Renal cortex interstitium (tissue), 11 donors: ENCODE measurements at regions not wholly inside any gene's neighbourhood (a gene's known extent, or its start where the extent isn't known, plus 50 kb on each side); places are given as distances from the start of the nearest gene placed in this dataset.
"Not testable (repeated sequence)": the region's sequence is repeated elsewhere in the genome, so short reads cannot be mapped to it uniquely, and the experiment has no call there.

Source experiments
- DNase-seq, 11 donors: peaks; one replicate each; pipeline ENCODE4 v3.0.0-alpha.2; 2013; ENCODE audit warnings: low read depth in 9 of 11, low spot score in 4 of 11; ENCODE audit errors: extremely low read depth in 1 of 11

DNA sequence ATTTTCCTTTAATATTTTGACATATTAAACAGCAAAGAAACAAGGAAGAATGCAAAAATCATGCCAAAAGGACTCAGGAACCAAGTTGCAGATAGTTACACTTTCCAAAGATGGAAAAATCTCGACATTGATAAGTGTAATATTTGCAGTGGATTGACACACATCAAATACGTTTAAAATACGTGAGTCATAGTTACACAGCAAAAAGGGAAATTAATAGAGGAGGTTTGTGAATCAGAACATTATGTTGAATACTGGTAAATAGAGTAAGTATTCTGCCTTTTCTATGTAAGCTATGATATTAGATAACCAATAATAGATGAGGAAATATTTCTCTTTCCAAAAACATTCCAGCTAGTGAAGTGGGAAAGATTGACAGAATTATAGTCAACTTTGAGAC is 1761.3 kb upstream of the IGFBP7 start:
- DNase-seq, result no peak

DNA sequence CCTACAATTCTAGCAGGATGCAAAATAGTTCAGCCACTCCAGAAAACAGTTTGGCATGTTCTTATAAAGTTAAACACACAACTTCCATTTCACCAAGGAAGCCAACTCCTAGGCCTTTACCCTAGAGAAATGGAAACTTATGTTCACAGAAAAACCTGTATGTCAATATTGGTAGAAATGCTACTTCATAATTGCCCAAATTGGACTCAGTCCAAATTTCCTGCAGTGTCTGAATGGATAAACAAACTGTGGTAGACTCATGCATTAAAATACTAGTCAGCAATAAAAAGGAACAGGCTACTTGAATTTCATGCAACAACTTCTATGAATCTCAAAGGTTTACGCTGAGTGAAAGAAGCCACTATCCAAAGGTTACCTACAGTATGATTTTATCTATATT is 1738.8 kb upstream of the IGFBP7 start:
- no peak for DNase-seq

DNA sequence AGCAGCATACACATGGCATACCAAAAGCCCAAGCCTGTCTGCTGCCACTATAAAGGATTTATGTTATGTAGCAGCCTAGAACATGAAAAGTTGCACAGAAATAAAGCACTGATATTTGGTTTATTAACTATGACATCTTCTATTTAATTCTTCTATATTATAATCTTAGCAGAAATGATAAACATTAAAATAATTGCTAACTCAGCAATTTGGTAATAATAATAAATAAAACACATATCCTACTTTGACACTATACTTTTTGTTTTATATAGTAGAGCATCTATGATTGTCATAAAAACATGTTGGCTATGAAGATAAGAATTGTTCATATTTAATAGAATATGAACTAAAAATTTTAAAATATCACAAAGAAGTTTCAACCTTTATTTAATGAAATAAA is 1733.3 kb upstream of the IGFBP7 start:
- no peak for DNase-seq

DNA sequence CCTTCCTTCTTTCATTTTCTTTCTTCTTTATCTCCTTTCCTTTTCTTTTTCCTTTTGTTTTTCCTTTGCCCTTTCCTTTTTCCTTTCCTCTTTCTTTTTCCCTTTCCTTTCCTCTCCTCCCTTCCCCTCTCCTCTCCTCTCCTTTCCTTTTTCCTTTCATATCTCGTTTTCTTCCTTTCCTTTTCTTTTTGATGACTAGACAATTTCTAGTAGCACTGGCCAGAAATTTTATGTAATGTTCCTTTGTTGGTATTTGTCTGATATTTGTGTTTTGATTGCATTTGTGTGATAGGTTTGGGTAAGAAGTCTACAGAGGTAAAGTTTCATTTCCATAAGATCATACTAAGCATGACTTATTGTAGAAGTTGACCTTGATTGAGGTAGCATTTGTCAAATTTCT is 1722.9 kb upstream of the IGFBP7 start:
- DNase-seq, result no peak

DNA sequence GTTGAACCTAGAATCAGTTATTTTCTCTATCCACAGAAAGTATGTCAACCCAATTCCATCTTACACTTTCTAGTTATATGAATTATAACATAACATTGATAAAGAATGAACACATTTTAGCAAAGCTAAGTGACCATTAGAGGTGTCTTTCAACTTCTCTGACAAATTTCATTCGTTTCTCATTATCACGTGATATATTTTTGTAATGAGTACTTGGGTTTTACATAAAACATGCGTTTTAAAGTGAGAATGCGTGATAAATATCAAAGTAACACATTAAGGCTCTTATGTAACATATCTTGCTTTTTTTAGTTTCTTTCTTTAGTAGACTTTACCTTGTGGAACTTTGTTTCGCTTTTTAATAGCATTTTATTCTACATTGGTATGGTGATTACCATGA is 1715.1 kb upstream of the IGFBP7 start:
- no peak for DNase-seq

DNA sequence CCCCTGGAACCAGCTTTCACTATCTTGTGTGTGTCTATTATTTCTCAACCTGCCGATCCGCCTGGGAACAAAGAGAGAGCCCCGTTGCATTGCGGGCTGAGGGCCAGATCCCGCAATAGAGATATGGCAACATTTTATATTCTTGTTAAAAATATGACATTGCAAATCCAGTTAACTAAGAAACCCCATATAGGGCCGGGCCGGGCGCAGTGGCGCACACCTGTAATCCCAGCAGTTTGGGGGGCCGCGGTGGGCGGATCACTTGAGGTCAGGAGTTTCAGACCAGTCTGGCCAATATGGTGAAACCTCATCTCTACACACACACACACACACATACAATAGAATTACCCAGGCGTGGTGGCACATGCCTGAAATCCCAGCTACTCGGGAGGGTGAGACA is 1708.4 kb upstream of the IGFBP7 start:
- not testable (repeated sequence) for DNase-seq

DNA sequence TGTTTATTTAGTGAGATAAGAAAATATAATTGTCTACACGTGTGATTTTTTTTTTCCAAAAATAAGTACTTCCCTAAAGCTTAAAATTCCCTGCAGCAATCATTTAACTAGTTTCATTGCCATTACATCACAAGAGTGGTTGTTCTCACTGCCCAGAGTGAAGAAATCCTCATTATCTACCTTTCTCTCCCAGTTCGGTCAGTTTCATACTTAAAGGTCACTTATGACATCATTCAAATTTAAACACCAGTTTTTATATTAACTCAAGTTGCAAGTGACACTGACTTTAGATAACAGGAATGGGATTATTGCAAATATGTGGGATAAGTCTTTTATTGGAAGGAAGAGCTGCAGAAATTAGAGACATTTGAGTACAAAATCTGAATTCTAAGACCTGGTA is 1699.8 kb upstream of the IGFBP7 start:
- DNase-seq, result no peak

DNA sequence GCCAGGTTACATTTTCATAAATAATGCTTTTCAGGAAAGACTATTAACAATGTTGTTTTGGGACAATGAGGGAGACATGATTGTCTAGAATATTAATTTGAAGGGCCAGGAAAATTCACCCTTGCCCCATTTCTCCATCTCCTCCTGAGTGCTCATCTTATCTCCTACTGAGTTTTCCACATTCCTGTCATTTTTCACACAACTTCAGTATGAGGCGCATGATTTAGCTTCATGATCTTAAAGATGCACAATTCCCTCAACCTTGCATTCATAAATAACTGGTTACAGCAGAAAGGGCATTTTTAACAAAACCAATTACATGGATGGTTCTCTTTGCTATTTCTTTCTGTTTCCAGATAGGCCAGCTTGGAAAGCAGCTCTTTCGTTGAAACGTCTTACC is 1699.2 kb upstream of the IGFBP7 start:
- DNase-seq, result no peak

DNA sequence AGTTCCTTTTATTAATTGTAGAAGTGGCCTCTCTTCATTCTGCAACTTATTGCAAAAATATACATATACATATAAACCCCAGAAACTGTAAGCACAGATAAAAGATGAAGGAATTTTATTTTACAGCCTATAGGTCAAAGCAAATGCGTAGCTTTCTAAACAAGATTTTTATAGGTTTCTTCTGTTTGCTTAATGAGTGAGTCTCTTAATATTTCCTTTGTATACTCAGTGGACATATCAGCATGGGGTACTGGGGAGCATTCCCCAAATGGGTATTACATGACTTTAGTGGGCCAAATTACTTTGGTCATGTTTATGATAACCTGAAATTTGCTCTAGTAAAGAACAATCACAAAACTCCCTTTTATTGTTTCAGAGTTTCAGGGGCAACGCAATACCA is 1698.6 kb upstream of the IGFBP7 start:
- no peak for DNase-seq

DNA sequence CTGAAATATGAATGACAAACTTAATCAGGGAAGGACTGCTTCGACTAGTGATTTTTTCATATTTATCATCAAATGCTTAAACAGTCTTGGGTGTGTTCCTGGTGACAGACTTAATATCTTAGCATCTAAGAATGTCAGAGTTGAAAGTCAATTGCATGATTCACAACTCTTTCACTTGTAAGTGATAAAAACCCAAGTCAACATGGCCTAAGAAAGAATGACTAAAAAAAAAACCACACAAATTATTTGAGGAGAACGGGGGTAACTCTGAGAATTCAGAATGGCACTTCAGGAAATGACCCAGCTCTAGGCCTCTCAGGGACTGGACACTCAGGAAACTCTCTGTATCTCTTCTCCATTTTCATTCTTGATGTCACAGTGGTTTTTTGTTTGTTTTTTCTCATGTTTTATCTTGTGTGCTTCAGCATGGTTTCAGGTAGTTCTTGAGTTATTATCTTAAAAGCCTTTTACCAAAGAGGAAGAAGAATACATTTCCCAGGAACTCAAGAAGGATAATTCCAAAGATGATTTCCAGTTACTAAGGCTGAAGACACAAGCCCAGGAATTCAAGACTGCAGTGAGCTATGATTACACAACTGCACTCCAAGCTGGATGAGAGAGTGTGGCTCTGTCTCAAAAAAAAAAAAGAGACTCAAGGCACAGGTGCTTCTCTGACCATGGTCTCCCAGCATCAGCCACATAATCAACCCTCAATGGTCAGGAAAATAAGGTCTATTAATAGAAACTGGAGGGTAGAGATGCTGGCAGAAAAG is 1697.8 kb upstream of the IGFBP7 start:
- no peak for DNase-seq

DNA sequence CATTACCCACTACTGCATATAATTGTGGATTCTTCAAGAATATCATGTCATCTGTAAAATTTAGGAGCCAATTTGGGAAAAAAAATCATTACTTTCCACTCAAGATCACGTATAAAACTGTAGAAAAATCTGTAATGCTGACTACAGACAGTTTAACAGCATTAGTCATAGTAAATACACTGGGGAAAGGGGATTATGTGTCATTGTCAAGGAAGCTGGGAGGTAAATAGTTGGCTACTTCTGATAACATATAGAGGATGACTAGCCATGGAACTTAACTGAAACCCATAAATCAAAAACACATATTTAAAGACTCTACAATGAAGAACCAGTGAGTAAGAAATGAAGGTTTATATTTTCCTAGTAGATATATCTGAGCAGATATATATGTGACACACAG is 1666.4 kb upstream of the IGFBP7 start:
- DNase-seq, result no peak

DNA sequence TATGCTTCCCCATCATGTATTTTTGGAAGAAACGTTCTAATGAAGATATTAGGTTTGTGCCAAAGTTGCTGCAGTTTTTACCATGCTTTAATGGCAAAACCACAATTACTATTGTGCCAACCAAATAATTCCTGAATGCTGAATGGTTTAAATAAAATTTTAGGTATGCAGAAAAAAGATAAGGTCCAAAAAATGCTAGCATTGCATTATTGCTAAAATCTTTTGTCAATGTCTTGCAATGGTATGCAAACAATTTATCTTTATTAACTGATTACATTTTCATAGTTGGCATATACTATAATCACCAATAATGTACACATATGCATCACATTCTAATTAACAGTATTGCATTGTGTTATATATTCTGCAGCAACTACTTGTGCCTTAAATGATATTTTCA is 1657.4 kb upstream of the IGFBP7 start:
- no peak for DNase-seq

DNA sequence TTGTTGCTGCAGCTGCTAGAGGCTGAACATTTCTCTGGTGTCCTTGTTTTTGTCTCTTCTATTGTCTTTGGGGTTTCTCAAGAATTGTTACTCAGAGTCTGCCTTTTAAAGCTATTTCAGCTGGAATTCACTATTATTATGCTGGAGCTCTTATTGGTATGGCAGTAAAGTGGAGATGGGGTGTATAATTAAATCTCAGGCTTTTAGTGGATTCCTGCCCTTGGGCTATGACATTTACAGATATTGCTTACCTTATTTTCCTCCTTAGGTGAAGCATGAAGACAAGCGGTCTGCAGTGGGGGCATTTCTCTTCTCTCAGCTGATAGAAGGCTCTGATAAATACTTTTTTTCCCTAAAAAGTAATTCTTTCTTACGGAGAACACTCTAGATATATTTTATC is 1656.6 kb upstream of the IGFBP7 start:
- no peak for DNase-seq

DNA sequence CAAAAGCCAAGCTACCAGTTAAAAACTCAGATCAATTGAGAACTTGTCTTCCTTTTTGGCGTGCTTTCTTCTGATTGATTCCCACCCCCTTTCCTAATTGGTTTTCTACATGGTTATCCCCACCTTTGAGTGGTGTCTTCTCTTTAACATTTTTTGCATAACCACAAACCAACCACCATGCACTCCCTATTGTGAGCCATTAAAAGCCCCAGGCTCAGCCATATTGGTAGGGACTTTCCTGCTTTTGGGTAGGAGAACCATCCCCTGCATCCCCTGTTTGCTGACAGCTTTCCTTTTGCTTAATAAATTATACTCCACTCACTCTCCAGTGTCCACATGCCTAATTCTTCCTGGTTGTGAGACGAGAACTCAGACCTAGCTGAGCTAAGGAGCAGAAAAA is 1651.4 kb upstream of the IGFBP7 start:
- no peak for DNase-seq

DNA sequence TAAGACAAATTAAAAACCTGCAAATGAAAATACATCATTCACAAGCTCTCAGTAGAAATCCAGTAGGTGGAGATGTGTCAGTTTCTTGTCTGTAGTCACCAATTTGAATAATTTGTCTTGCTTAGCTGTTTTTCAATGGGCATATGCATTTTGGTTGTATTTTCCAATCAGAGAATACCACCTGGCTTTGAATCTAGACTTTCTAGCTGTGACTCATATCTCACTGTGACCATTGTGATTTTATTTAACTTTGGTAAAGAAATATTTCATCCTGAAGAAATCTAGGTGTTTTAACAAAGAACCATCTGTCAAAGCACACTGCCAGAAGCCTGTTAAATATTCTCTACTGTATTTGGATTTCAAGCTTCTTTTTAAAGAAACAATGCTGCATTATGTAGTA is 1650.6 kb upstream of the IGFBP7 start:
- no peak for DNase-seq

DNA sequence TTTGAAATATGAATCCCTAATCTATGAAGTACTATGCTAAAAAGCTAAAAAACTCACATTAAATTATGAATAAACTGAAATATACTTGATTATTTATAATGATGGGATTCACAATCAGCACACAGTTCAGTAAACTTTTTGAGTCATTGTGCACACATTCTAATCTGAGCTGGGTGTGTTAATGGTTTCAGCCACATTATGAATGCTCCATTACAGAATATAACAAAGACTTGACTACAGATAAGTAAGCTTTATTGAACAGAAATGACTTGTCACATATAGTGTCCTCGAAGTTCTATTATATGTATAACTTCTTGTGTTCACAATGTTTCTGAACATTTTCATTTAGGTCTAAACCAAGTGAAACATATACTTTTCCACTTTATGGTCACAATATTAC is 1649.9 kb upstream of the IGFBP7 start:
- DNase-seq, result no peak

DNA sequence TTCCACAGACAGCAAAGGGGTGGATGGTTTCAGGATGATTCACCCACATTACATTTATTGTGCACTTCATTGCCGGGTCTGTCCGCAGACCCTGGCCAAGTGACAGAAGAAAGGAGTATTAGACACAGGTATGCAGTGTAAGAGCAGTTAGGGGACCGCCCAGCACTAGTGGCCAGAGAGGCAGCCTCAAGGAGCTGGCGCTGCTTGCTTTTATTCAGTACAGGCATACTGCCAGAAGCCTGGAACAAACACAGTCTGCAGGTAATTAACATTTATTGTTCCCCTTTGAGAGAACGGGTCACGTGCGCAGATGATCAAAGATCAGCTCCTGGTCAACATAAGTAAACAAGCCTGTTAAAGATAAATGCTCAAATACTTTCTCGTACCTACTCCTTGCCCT is 1639.0 kb upstream of the IGFBP7 start:
- DNase-seq, result no peak

DNA sequence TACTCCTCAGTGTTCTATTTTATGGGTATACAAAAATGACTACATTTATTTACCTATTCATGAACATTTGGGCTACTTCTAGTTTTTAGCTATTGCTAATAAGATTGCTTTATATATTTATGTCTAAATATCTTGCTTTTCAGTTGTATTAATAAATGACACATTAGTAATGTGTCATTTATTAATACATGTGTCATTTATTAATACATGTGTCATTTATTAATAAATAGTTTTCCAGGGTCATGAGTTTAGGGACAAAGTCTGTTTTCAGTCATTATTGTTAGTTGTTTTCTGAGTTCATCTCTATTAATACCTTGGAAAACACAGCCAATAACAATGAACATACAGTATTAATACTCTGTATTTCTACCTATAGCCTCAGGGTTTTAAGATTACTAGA is 1630.7 kb upstream of the IGFBP7 start:
- no peak for DNase-seq

DNA sequence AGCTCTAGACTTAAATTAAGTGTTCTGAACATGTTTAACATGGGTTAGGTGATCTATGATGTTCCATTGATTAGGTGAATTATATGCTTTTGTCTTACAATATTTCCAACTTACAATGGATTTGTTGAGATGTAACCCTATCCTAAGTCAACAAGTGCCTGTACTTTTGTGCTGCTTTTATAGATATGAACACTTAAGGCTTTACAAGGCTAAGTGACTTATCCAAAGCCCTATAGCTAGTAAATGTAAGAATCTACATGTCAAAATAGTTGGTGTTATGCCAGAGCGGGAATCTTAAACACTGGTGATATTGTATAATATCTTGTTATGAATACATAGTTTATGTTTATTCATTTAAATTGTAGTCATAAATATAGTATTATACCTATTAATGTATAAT is 1629.1 kb upstream of the IGFBP7 start:
- DNase-seq, result no peak

DNA sequence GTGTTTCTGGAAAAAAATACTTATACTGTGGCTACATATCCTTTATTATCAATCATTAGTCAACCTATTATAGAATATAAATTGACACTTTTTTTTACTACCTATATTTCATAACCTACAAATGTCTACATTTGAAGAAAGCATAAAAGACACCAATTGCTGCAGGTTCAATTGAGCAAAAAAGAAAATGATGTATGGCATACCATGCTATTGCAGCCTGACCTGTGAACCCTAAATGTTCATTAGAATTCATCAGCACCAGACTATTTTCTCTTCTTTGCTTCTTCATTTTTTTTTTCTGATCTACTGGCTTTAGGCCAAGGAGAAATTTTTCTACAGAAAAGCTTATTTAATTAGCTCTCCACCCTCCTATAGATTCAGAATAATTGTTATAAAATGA is 1628.2 kb upstream of the IGFBP7 start:
- DNase-seq, result no peak

DNA sequence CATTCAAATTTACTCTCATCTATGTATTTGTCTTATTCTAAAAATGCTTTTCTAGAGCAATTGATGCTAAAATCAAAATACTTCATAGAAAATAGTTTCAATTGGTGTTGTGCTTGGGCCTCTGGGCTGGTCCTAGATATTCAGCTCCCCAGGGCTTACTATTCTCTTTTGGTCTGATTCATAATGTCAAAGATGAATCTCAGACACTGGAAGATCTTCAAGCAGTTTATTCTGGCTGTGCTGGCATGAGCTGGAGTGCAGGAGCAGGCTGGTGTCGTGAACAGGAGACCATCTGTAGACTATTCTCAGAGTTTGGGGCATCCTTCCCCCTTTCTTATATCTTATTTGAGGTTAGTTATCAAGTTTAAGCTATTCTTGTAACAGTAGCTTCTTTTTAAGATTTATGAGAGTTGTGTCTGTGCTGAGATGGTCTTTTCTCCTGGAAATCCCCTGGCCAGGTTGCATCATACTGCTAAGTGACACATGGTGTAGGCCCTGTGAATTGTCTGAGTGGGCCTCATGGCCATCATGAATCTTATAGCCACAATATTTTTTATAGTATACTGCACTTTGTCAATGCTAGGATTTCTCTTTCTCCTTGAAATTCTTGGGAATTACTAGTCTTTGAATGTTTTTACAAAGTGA is 1624.0 kb upstream of the IGFBP7 start:
- DNase-seq, result no peak
